Thoracic aorta (tissue), 2 donors: ENCODE measurements at regions not wholly inside any gene's neighbourhood (a gene's known extent, or its start where the extent isn't known, plus 50 kb on each side); places are given as distances from the start of the nearest gene placed in this dataset.

Experiments used
- ATAC-seq: fragments of 150-250 bp; one replicate; pipeline ENCODE4 v1.8.0; 2017; ENCODE audit warnings: low read depth; ENCODE audit not compliant: insufficient number of reproducible peaks, low FRiP score
- DNase-seq: peaks from one replicate; pipeline ENCODE4 v3.0.0-alpha.2; 2020; ENCODE audit warnings: low spot score
- H3K27ac ChIP-seq, 2 donors: fragments of 200-600 bp; sonication (generic); 1 replicate in 1 of 2; 2 replicates in 1 of 2; pipeline ENCODE4 v1.5.1; 2016; ENCODE audit warnings: mild to moderate bottlenecking in 2 of 2, moderate library complexity in 2 of 2
- H3K27me3 ChIP-seq: fragments of 200-600 bp; sonication (generic); replicated peaks from 2 replicates; pipeline ENCODE4 v1.6.0; 2016; ENCODE audit warnings: mild to moderate bottlenecking; ENCODE audit not compliant: insufficient read depth
- H3K36me3 ChIP-seq: fragments of 200-600 bp; sonication (generic); one replicate; pipeline ENCODE4 v1.5.1; 2016
- H3K4me1 ChIP-seq, 2 donors: fragments of 200-600 bp; sonication (generic); 1 replicate in 1 of 2; 2 replicates in 1 of 2; pipeline versions ENCODE4 v1.5.1 to v1.6.0; 2016; ENCODE audit warnings: low read depth in 2 of 2, mild to moderate bottlenecking in 1 of 2; ENCODE audit not compliant: control insufficient read depth in 1 of 2
- H3K4me3 ChIP-seq: fragments of 200-600 bp; sonication (generic); 2 replicates; pipeline ENCODE4 v1.5.1; 2016; ENCODE audit warnings: mild to moderate bottlenecking
- H3K9me3 ChIP-seq: fragments of 200-600 bp; sonication (generic); 2 replicates; pipeline ENCODE4 v1.5.1; 2016
- CTCF ChIP-seq: fragments of 200-600 bp; sonication (generic); IDR thresholded peaks from one replicate; pipeline ENCODE4 v1.5.1; 2019; ENCODE audit warnings: antibody characterized with exemption

GRCh38 chr11:69935941-69936505 is 116.8 kb upstream of the FGF3 start:
- no peak for ATAC-seq
- no peak for DNase-seq
- Histone ChIP-seq H3K27me3 (no peaks in the 10 kb centered on the region), H3K27ac (no peak overlapping the region), H3K4me3 (no peak overlapping the region), H3K9me3 (no peaks in the 10 kb centered on the region), H3K36me3 (no peaks in the 10 kb centered on the region), H3K4me1 (peaks cover 11 to 20% of the 10 kb centered on the region in 2 donors)
- TF ChIP-seq CTCF = no peak

GRCh38 chr11:69936771-69937170 is 117.6 kb upstream of the FGF3 start:
- H3K36me3 ChIP-seq = no peaks in the 10 kb centered on the region
- no peak overlapping the region for H3K27ac ChIP-seq
- DNase-seq = no peak
- no peak for ATAC-seq
- no peaks in the 10 kb centered on the region for H3K9me3 ChIP-seq
- no peak for TF ChIP-seq CTCF
- peaks cover 11 to 20% of the 10 kb centered on the region in 2 donors for H3K4me1 ChIP-seq
- H3K27me3 ChIP-seq = no peaks in the 10 kb centered on the region
- no peak overlapping the region for H3K4me3 ChIP-seq

- Histone ChIP-seq H3K27me3 (no peaks in the 10 kb centered on the region), H3K4me1 (peaks cover 11 to 20% of the 10 kb centered on the region in 2 donors), H3K27ac (peak overlapping the region; percentile 92 to 97), H3K36me3 (no peaks in the 10 kb centered on the region), H3K4me3 (no peak overlapping the region), H3K9me3 (no peaks in the 10 kb centered on the region)
- ATAC-seq = no peak
- no peak for TF ChIP-seq CTCF
- no peak for DNase-seq
Measured at GRCh38 chr11:69938206-69938605, 119.0 kb upstream of the FGF3 start.

- Histone ChIP-seq H3K36me3 (no peaks in the 10 kb centered on the region), H3K27me3 (no peaks in the 10 kb centered on the region), H3K9me3 (no peaks in the 10 kb centered on the region), H3K27ac (peak overlapping the region; percentile 92 to 97), H3K4me1 (peaks cover 11 to 20% of the 10 kb centered on the region in 2 donors), H3K4me3 (peak overlapping the region; percentile 52)
- ATAC-seq (peak; percentile 85), DNase-seq (peak; percentile 48)
- TF ChIP-seq CTCF = no peak
Measured at GRCh38 chr11:69939551-69940245, 120.5 kb upstream of the FGF3 start.

GRCh38 chr11:69940246-69940610 is 121.0 kb upstream of the FGF3 start:
- H3K27ac ChIP-seq = peak overlapping the region; percentile 92 to 97
- no peaks in the 10 kb centered on the region for H3K36me3 ChIP-seq
- no peak for TF ChIP-seq CTCF
- H3K4me1 ChIP-seq = peaks cover 11 to 20% of the 10 kb centered on the region in 2 donors
- H3K4me3 ChIP-seq = peak overlapping the region; percentile 52
- ATAC-seq = no peak
- no peaks in the 10 kb centered on the region for H3K9me3 ChIP-seq
- no peaks in the 10 kb centered on the region for H3K27me3 ChIP-seq
- DNase-seq = no peak
